H9 (cell line): ENCODE measurements at regions not wholly inside any gene's neighbourhood (a gene's known extent, or its start where the extent isn't known, plus 50 kb on each side); places are given as distances from the start of the nearest gene placed in this dataset.

ENCODE experiments used
- DNase-seq: peaks from one replicate; pipeline ENCODE4 v3.0.0-alpha.2; 2017
- H2AFZ ChIP-seq: one replicate; pipeline ENCODE4 v1.6.1; 2013; ENCODE audit warnings: mild to moderate bottlenecking, low read length, control low read depth, moderate library complexity
- H2AK5ac ChIP-seq: 2 replicates; pipeline ENCODE4 v1.6.1; 2013; ENCODE audit warnings: low read length, control low read depth, mixed read lengths; ENCODE audit not compliant: insufficient read length
- H2BK120ac ChIP-seq: one replicate; pipeline ENCODE4 v1.6.1; 2013; ENCODE audit warnings: low read depth, mild to moderate bottlenecking, low read length, control low read depth, inconsistent platforms; ENCODE audit not compliant: poor library complexity, severe bottlenecking
- H2BK12ac ChIP-seq: 2 replicates; pipeline ENCODE4 v1.6.1; 2013; ENCODE audit warnings: low read length, control low read depth, mixed read lengths, low read depth; ENCODE audit not compliant: insufficient read length
- H2BK15ac ChIP-seq: 2 replicates; pipeline ENCODE4 v1.6.1; 2013; ENCODE audit warnings: low read depth, low read length, control low read depth
- H2BK20ac ChIP-seq: one replicate; pipeline ENCODE4 v1.6.1; 2013; ENCODE audit warnings: low read depth, mild to moderate bottlenecking, low read length, control low read depth, inconsistent platforms; ENCODE audit not compliant: poor library complexity, severe bottlenecking
- H2BK5ac ChIP-seq: 2 replicates; pipeline ENCODE4 v1.6.1; 2013; ENCODE audit warnings: low read length, control low read depth, mixed read lengths; ENCODE audit not compliant: insufficient read length
- H3K14ac ChIP-seq: 2 replicates; pipeline ENCODE4 v1.6.1; 2013; ENCODE audit warnings: low read length, control low read depth; ENCODE audit not compliant: insufficient read depth
- H3K18ac ChIP-seq: 2 replicates; pipeline ENCODE4 v1.6.1; 2013; ENCODE audit warnings: low read depth, mild to moderate bottlenecking, mixed read lengths, low read length, control low read depth; ENCODE audit not compliant: insufficient read length
- H3K23ac ChIP-seq: 2 replicates; pipeline ENCODE4 v1.6.1; 2013; ENCODE audit warnings: low read length, control low read depth, mixed read lengths, low read depth; ENCODE audit not compliant: insufficient read length
- H3K23me2 ChIP-seq: 2 replicates; pipeline ENCODE4 v1.6.1; 2013; ENCODE audit warnings: low read depth, mild to moderate bottlenecking, mixed read lengths, low read length, control low read depth; ENCODE audit not compliant: insufficient read length, poor library complexity, severe bottlenecking
- H3K27ac ChIP-seq: 2 replicates; pipeline ENCODE4 v1.5.1; 2013; ENCODE audit warnings: low read length, control low read depth, mixed read lengths, low read depth; ENCODE audit not compliant: insufficient read length
- H3K27me3 ChIP-seq: 2 replicates; pipeline ENCODE4 v1.6.1; 2013; ENCODE audit warnings: low read length, control low read depth, inconsistent platforms; ENCODE audit not compliant: insufficient read depth
- H3K4ac ChIP-seq: 2 replicates; pipeline ENCODE4 v1.6.1; 2013; ENCODE audit warnings: low read depth, mild to moderate bottlenecking, control low read depth, inconsistent platforms, low read length, moderate library complexity
- H3K4me1 ChIP-seq: 2 replicates; pipeline ENCODE4 v1.6.1; 2013; ENCODE audit warnings: low read length, control low read depth, inconsistent platforms; ENCODE audit not compliant: insufficient read depth
- H3K4me2 ChIP-seq: 2 replicates; pipeline ENCODE4 v1.6.1; 2013; ENCODE audit warnings: low read length, control low read depth, mixed read lengths; ENCODE audit not compliant: insufficient read length, insufficient read depth
- H3K56ac ChIP-seq: 2 replicates; pipeline ENCODE4 v1.6.1; 2013; ENCODE audit warnings: low read depth, mild to moderate bottlenecking, mixed read lengths, low read length, control low read depth; ENCODE audit not compliant: insufficient read length
- H3K79me1 ChIP-seq: 2 replicates; pipeline ENCODE4 v1.6.1; 2013; ENCODE audit warnings: low read depth, mild to moderate bottlenecking, moderate library complexity, low read length, control low read depth, inconsistent platforms; ENCODE audit not compliant: insufficient read depth, poor library complexity, severe bottlenecking
- H3K79me2 ChIP-seq: 2 replicates; pipeline ENCODE4 v1.6.1; 2013; ENCODE audit warnings: low read length, control low read depth, inconsistent platforms; ENCODE audit not compliant: insufficient read depth
- H3K9ac ChIP-seq: 2 replicates; pipeline ENCODE4 v1.6.1; 2013; ENCODE audit warnings: low read length, control low read depth, mixed read lengths; ENCODE audit not compliant: insufficient read length; ENCODE audit errors: extremely low read depth
- H3K9me3 ChIP-seq: one replicate; pipeline ENCODE4 v1.6.1; 2013; ENCODE audit warnings: low read depth, low read length, inconsistent platforms; ENCODE audit not compliant: control insufficient read depth
- H3T11ph ChIP-seq: one replicate; pipeline ENCODE4 v1.6.1; 2013; ENCODE audit warnings: mild to moderate bottlenecking, low read length, control low read depth, inconsistent platforms
- H4K20me1 ChIP-seq: one replicate; pipeline ENCODE4 v1.6.1; 2013; ENCODE audit not compliant: control insufficient read depth, insufficient read length, insufficient read depth
- H4K5ac ChIP-seq: 2 replicates; pipeline ENCODE4 v1.6.1; 2013; ENCODE audit warnings: low read depth, mild to moderate bottlenecking, mixed read lengths, low read length, control low read depth; ENCODE audit not compliant: insufficient read length
- H4K8ac ChIP-seq: replicated peaks from 2 replicates; pipeline ENCODE4 v1.6.1; 2013; ENCODE audit warnings: low read length, control low read depth, mixed read lengths, low read depth; ENCODE audit not compliant: insufficient read length
- H4K91ac ChIP-seq: 2 replicates; pipeline ENCODE4 v1.6.1; 2013; ENCODE audit warnings: low read depth, mild to moderate bottlenecking, moderate library complexity, mixed read lengths, low read length, control low read depth; ENCODE audit not compliant: insufficient read length
- H3K27ac Mint-ChIP-seq, 3 experiments: 2 replicates in 2 of 3; 3 replicates in 1 of 3; pipeline ENCODE4 v1.8.0; 2020 to 2021; ENCODE audit warnings: mixed read lengths in 3 of 3, mild to moderate bottlenecking in 1 of 3, moderate library complexity in 1 of 3
- H3K27me3 Mint-ChIP-seq: 2 replicates; pipeline ENCODE4 v1.8.0; 2021; ENCODE audit warnings: low read depth, mild to moderate bottlenecking, moderate library complexity, mixed read lengths
- H3K36me3 Mint-ChIP-seq, 3 experiments: 2 replicates in 2 of 3; 3 replicates in 1 of 3; pipeline ENCODE4 v1.8.0; 2020 to 2021; ENCODE audit warnings: low read depth in 3 of 3, mixed read lengths in 3 of 3; ENCODE audit not compliant: insufficient read depth in 1 of 3
- H3K4me1 Mint-ChIP-seq, 2 experiments: 2 replicates each; pipeline ENCODE4 v1.8.0; 2020; ENCODE audit warnings: mixed read lengths in 2 of 2
- H3K4me3 Mint-ChIP-seq, 2 experiments: 2 replicates in 1 of 2; 3 replicates in 1 of 2; pipeline ENCODE4 v1.8.0; 2020 to 2021; ENCODE audit warnings: mild to moderate bottlenecking in 2 of 2, mixed read lengths in 2 of 2, moderate library complexity in 1 of 2
- H3K9me3 Mint-ChIP-seq, 2 experiments: 2 replicates in 1 of 2; 3 replicates in 1 of 2; pipeline ENCODE4 v1.8.0; 2020; ENCODE audit warnings: mild to moderate bottlenecking in 2 of 2, mixed read lengths in 2 of 2, moderate library complexity in 1 of 2
- WGBS: extraction: QIAGEN DNeasy Blood & Tissue Kit; methylation state at CpG from one replicate; pipeline ENCODE4 v1.1.7; 2013; ENCODE audit warnings: missing lambda C conversion rate, low lambda C conversion rate, mixed read lengths; ENCODE audit not compliant: insufficient read length; ENCODE audit errors: extremely low coverage; 5-methylcytosine and 5-hydroxymethylcytosine counted together
- TF ChIP-seq, protein P1 (sequence below): fragments of 200-600 bp; sonication (generic); conservative IDR thresholded peaks from 3 replicates; pipeline ENCODE4 v1.8.0; 2021; ENCODE audit warnings: antibody characterized with exemption, mild to moderate bottlenecking

DNA sequence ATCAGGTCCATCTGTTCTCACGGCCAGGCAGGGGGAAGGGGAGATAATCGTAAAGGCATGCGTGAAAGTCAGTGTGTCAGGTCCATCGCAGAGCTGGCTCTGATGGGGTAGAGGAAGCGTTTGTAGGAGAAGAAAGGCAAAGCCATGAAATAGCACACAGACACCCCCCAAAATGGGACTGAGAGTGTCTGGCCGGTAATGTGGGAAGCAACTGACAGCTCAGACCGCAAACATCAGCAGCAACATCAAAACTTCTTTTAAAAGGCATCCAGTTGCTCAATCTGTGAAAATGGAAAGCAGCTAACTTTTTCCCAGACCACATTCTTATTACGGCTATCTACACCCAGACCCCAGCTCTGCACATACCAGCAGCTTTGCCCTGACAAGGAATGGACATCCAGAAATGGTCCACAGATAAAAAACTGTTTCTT is 232.6 kb downstream of the EN1 start:
- Histone ChIP-seq H3K79me1 (no peaks in the 10 kb centered on the region), H4K20me1 (no peaks in the 10 kb centered on the region), H2BK20ac (no peak overlapping the region), H3K4me2 (no peak overlapping the region), H3K4me1 (no peaks in the 10 kb centered on the region), H3K79me2 (no peaks in the 10 kb centered on the region), H3K18ac (no peak overlapping the region), H3K27ac (no peak overlapping the region), H3K14ac (no peak overlapping the region), H3K23me2 (no peaks in the 10 kb centered on the region), H3K23ac (no peak overlapping the region), H2AK5ac (no peak overlapping the region), H3T11ph (no peak overlapping the region), H2BK15ac (no peak overlapping the region), H3K4ac (no peak overlapping the region), H2AFZ (no peak overlapping the region), H4K8ac (no peak overlapping the region), H4K91ac (no peak overlapping the region), H2BK12ac (no peak overlapping the region), H3K56ac (no peak overlapping the region), H2BK5ac (no peak overlapping the region), H3K9ac (no peak overlapping the region), H4K5ac (no peak overlapping the region), H3K9me3 (no peaks in the 10 kb centered on the region), H3K27me3 (no peaks in the 10 kb centered on the region), H2BK120ac (no peak overlapping the region)
- DNase-seq, result no peak
- H3K27ac Mint-ChIP-seq, result peak overlapping the region in 1 of 3 experiments; percentile 22; a peak in 1 of 7 replicates
- TF ChIP-seq, protein P1, sequence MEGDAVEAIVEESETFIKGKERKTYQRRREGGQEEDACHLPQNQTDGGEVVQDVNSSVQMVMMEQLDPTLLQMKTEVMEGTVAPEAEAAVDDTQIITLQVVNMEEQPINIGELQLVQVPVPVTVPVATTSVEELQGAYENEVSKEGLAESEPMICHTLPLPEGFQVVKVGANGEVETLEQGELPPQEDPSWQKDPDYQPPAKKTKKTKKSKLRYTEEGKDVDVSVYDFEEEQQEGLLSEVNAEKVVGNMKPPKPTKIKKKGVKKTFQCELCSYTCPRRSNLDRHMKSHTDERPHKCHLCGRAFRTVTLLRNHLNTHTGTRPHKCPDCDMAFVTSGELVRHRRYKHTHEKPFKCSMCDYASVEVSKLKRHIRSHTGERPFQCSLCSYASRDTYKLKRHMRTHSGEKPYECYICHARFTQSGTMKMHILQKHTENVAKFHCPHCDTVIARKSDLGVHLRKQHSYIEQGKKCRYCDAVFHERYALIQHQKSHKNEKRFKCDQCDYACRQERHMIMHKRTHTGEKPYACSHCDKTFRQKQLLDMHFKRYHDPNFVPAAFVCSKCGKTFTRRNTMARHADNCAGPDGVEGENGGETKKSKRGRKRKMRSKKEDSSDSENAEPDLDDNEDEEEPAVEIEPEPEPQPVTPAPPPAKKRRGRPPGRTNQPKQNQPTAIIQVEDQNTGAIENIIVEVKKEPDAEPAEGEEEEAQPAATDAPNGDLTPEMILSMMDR, result no peak
- H3K4me1 Mint-ChIP-seq, result peaks cover 25 to 47% of the 10 kb centered on the region in 2 experiments
- no CpG with 5 or more reads among the region's 8 CpGs for WGBS
- no peak overlapping the region for H3K4me3 Mint-ChIP-seq
- H3K36me3 Mint-ChIP-seq, result no peaks in the 10 kb centered on the region
- H3K27me3 Mint-ChIP-seq, result peaks cover 4% of the 10 kb centered on the region
- H3K9me3 Mint-ChIP-seq, result peaks cover 0 to 5% of the 10 kb centered on the region in 2 experiments; a peak in 3 of 5 replicates
